Panc1 (cell line): ENCODE measurements at regions not wholly inside any gene's neighbourhood (a gene's known extent, or its start where the extent isn't known, plus 50 kb on each side); places are given as distances from the start of the nearest gene placed in this dataset.

ENCODE experiments used
- ATAC-seq: fragments of 200-7000 bp; cut with Tn5 transposase; 2 replicates; pipeline ENCODE4 v1.9.1; 2020; ENCODE audit warnings: mild to moderate bottlenecking, moderate library complexity
- BruUV-seq: library from RNA; stranded (reverse); fragments of 400-500 nt; replicated peaks from 2 replicates; lab custom pipeline; 2021; lab: Mats Ljungman, UMichigan
- CTCF ChIA-PET: fragments of 300-600 bp; sonication (Branson Sonifier 250); formaldehyde crosslinking; loops from one replicate; lab custom pipeline; 2022; ENCODE audit warnings: antibody characterized with exemption; lab: Charles Lee
- POLR2A ChIA-PET: fragments of 300-600 bp; sonication (Branson Sonifier 250); formaldehyde crosslinking; loops from one replicate; lab custom pipeline; 2022; ENCODE audit warnings: antibody characterized with exemption; lab: Charles Lee
- DNase-seq: peaks from one replicate; pipeline ENCODE4 v3.0.0-alpha.2; 2010; ENCODE audit warnings: low read depth, low spot score
- H3K27ac ChIP-seq: 2 replicates; pipeline ENCODE4 v1.5.1; 2011; ENCODE audit warnings: mild to moderate bottlenecking, low read length, inconsistent platforms
- H3K27me3 ChIP-seq: fragments of 200-500 bp; sonication (Bioruptor generic); 2 replicates; pipeline ENCODE4 v1.6.0; 2014; ENCODE audit warnings: low read length, inconsistent platforms; ENCODE audit not compliant: control insufficient read depth, insufficient read depth
- H3K36me3 ChIP-seq: fragments of 200-500 bp; sonication (Bioruptor generic); 2 replicates; pipeline ENCODE4 v1.5.1; 2014; ENCODE audit warnings: inconsistent platforms, mild to moderate bottlenecking, low read length, moderate library complexity; ENCODE audit not compliant: control insufficient read depth, insufficient read depth
- H3K4me1 ChIP-seq: 2 replicates; pipeline ENCODE4 v1.5.1; 2011; ENCODE audit warnings: inconsistent platforms, mild to moderate bottlenecking, low read length, moderate library complexity; ENCODE audit not compliant: control insufficient read depth, insufficient read depth
- H3K4me3 ChIP-seq, 2 experiments: 2 replicates each; pipeline ENCODE4 v1.5.1; 2011 to 2012; ENCODE audit warnings: low read depth in 2 of 2, low read length in 2 of 2, mild to moderate bottlenecking in 2 of 2, inconsistent platforms in 1 of 2, moderate library complexity in 1 of 2
- H3K9me3 ChIP-seq: fragments of 200-500 bp; sonication (Bioruptor generic); 2 replicates; pipeline ENCODE4 v1.5.1; 2014; ENCODE audit warnings: low read depth, mild to moderate bottlenecking, inconsistent platforms, low read length, moderate library complexity; ENCODE audit not compliant: control insufficient read depth, insufficient read depth
- CTCF ChIP-seq: fragments of 450-650 bp; IDR thresholded peaks from 2 replicates; pipeline ENCODE4 v1.5.1; 2017; ENCODE audit warnings: mild to moderate bottlenecking
- POLR2AphosphoS5 ChIP-seq: IDR thresholded peaks from 2 replicates; pipeline ENCODE4 v1.6.1; 2012; ENCODE audit warnings: mild to moderate bottlenecking, low read depth, low read length, moderate library complexity
- REST ChIP-seq, 2 experiments: IDR thresholded peaks; 2 replicates each; pipeline ENCODE4 v1.6.1; 2011 to 2012; ENCODE audit warnings: low read depth in 2 of 2, control low read depth in 1 of 2, low read length in 1 of 2, mild to moderate bottlenecking in 1 of 2, moderate library complexity in 1 of 2; ENCODE audit not compliant: insufficient read depth in 1 of 2
- SIN3A ChIP-seq: IDR thresholded peaks from 2 replicates; pipeline ENCODE4 v1.6.1; 2012; ENCODE audit warnings: low read depth, mild to moderate bottlenecking, low read length, moderate library complexity, borderline replicate concordance; ENCODE audit not compliant: insufficient read depth
- TCF7L2 ChIP-seq: IDR thresholded peaks from 2 replicates; pipeline ENCODE4 v1.6.1; 2011; ENCODE audit warnings: mild to moderate bottlenecking, low read depth, low read length, inconsistent platforms
- in situ Hi-C: cut with HindIII; loops from 2 replicates; pipeline ENCODE4 v1.10.0; 2016; ENCODE audit warnings: low sequenced_read_pairs, low pct_unique_long_range_greater_than_20kb
- intact Hi-C: fragments of 100-400 bp; cut with micrococcal nuclease; formaldehyde crosslinking; loops from one replicate; pipeline ENCODE4 v1.10.0; 2022; ENCODE audit not compliant: unreplicated experiment

GRCh38 chr10:128630787-128631252, 504.6 kb upstream of the MKI67 start:
- ChIA-PET CTCF (no interaction called here), POLR2A (no interaction called here)
- peaks cover 2% of the 10 kb centered on the region for H3K27me3 ChIP-seq
- intact Hi-C loops: no loop called here
- TF ChIP-seq CTCF: no peak
- TF ChIP-seq POLR2AphosphoS5: no peak
- no peak for TF ChIP-seq REST (IDR thresholded peaks at IDR 0.05; ENCODE audit: insufficient read depth in 1 of 2, low read depth in 2 of 2, low read length in 1 of 2)
- TF ChIP-seq SIN3A: no peak
- TF ChIP-seq TCF7L2: no peak
- H3K27ac ChIP-seq: no peak overlapping the region
- in situ Hi-C loops: no loop called here
- no peaks in the 10 kb centered on the region for H3K4me1 ChIP-seq
- no peak overlapping the region for H3K4me3 ChIP-seq
- DNase-seq: no peak
- no TSS peak for BruUV-seq
- ATAC-seq: no peak
- no peaks in the 10 kb centered on the region for H3K9me3 ChIP-seq
- no peaks in the 10 kb centered on the region for H3K36me3 ChIP-seq

- Histone ChIP-seq H3K9me3 (no peaks in the 10 kb centered on the region), H3K27ac (no peak overlapping the region), H3K4me1 (no peaks in the 10 kb centered on the region), H3K36me3 (no peaks in the 10 kb centered on the region), H3K27me3 (peaks cover 2% of the 10 kb centered on the region), H3K4me3 (no peak overlapping the region)
- TF ChIP-seq TCF7L2 (no peak), REST (IDR thresholded peaks at IDR 0.05; ENCODE audit: insufficient read depth in 1 of 2, low read depth in 2 of 2, low read length in 1 of 2) (no peak), CTCF (peak; percentile 75), POLR2AphosphoS5 (no peak), SIN3A (no peak)
- in situ Hi-C loops (no loop called here), intact Hi-C loops (no loop called here)
- BruUV-seq: no TSS peak
- ChIA-PET POLR2A (no interaction called here), CTCF (no interaction called here)
- no peak for DNase-seq
- no peak for ATAC-seq
These were observed 505.6 kb upstream of the MKI67 start for GRCh38 chr10:128631801-128632241.
